ENCODE measurements at regions not wholly inside any gene's neighbourhood (a gene's known extent, or its start where the extent isn't known, plus 50 kb on each side); places are given as distances from the start of the nearest gene placed in this dataset.

GRCh38 chr2:41718705-41719104, 329.1 kb upstream of the PKDCC start:
- Histone ChIP-seq H4K20me1 (ENCODE audit: insufficient read depth) (no peaks in the 10 kb centered on the region), H3K27me3 (ENCODE audit: insufficient read depth, low read depth) (no peaks in the 10 kb centered on the region), H3F3A (ENCODE audit: insufficient read depth, low read depth) (no peaks in the 10 kb centered on the region), H3K4me3 (no peak overlapping the region), H3K9me3 (ENCODE audit: insufficient read depth, low read depth) (no peaks in the 10 kb centered on the region), H3K4me1 (replicated peaks; ENCODE audit: insufficient read depth) (0 out of 2 replicates have a peak, but pooled peaks cover 5% of the 10 kb centered on the region), H3K4me2 (no peak overlapping the region), H3K9me2 (ENCODE audit: insufficient read depth) (no peaks in the 10 kb centered on the region), H3K27ac (no peak overlapping the region), H3K79me2 (ENCODE audit: low read depth) (no peaks in the 10 kb centered on the region), H3K36me3 (ENCODE audit: low read depth) (no peaks in the 10 kb centered on the region), H2AFZ (no peak overlapping the region)
- TF ChIP-seq, protein P1, sequence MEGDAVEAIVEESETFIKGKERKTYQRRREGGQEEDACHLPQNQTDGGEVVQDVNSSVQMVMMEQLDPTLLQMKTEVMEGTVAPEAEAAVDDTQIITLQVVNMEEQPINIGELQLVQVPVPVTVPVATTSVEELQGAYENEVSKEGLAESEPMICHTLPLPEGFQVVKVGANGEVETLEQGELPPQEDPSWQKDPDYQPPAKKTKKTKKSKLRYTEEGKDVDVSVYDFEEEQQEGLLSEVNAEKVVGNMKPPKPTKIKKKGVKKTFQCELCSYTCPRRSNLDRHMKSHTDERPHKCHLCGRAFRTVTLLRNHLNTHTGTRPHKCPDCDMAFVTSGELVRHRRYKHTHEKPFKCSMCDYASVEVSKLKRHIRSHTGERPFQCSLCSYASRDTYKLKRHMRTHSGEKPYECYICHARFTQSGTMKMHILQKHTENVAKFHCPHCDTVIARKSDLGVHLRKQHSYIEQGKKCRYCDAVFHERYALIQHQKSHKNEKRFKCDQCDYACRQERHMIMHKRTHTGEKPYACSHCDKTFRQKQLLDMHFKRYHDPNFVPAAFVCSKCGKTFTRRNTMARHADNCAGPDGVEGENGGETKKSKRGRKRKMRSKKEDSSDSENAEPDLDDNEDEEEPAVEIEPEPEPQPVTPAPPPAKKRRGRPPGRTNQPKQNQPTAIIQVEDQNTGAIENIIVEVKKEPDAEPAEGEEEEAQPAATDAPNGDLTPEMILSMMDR (conservative IDR thresholded peaks at IDR 0.05), result no peak
- no peak for TF ChIP-seq EZH2 (IDR thresholded peaks at IDR 0.05; ENCODE audit: low read depth)
- intact Hi-C loops (cut with micrococcal nuclease; ENCODE audit: unreplicated experiment), result no loop called here
- BruUV-seq (replicated peaks), result no TSS peak
- ChIA-PET CTCF (no interaction called here), POLR2A (ENCODE audit: unreplicated experiment) (no interaction called here)
- no peak for DNase-seq

GRCh38 chr2:41719756-41720155, 328.1 kb upstream of the PKDCC start:
- no peak for DNase-seq
- no peak for TF ChIP-seq EZH2 (IDR thresholded peaks at IDR 0.05; ENCODE audit: low read depth)
- TF ChIP-seq, protein P1 (conservative IDR thresholded peaks at IDR 0.05), result no peak
- Histone ChIP-seq H3K4me3 (no peak overlapping the region), H4K20me1 (ENCODE audit: insufficient read depth) (no peaks in the 10 kb centered on the region), H3K9me3 (ENCODE audit: insufficient read depth, low read depth) (no peaks in the 10 kb centered on the region), H3K36me3 (ENCODE audit: low read depth) (no peaks in the 10 kb centered on the region), H3K79me2 (ENCODE audit: low read depth) (no peaks in the 10 kb centered on the region), H3K27me3 (ENCODE audit: insufficient read depth, low read depth) (no peaks in the 10 kb centered on the region), H2AFZ (no peak overlapping the region), H3K4me1 (replicated peaks; ENCODE audit: insufficient read depth) (0 out of 2 replicates have a peak, but pooled peaks cover 5% of the 10 kb centered on the region), H3F3A (ENCODE audit: insufficient read depth, low read depth) (no peaks in the 10 kb centered on the region), H3K4me2 (no peak overlapping the region), H3K9me2 (ENCODE audit: insufficient read depth) (no peaks in the 10 kb centered on the region), H3K27ac (no peak overlapping the region)
- no TSS peak for BruUV-seq (replicated peaks)
- ChIA-PET CTCF (no interaction called here), POLR2A (ENCODE audit: unreplicated experiment) (no interaction called here)
- intact Hi-C loops (cut with micrococcal nuclease; ENCODE audit: unreplicated experiment), result no loop called here

DNA sequence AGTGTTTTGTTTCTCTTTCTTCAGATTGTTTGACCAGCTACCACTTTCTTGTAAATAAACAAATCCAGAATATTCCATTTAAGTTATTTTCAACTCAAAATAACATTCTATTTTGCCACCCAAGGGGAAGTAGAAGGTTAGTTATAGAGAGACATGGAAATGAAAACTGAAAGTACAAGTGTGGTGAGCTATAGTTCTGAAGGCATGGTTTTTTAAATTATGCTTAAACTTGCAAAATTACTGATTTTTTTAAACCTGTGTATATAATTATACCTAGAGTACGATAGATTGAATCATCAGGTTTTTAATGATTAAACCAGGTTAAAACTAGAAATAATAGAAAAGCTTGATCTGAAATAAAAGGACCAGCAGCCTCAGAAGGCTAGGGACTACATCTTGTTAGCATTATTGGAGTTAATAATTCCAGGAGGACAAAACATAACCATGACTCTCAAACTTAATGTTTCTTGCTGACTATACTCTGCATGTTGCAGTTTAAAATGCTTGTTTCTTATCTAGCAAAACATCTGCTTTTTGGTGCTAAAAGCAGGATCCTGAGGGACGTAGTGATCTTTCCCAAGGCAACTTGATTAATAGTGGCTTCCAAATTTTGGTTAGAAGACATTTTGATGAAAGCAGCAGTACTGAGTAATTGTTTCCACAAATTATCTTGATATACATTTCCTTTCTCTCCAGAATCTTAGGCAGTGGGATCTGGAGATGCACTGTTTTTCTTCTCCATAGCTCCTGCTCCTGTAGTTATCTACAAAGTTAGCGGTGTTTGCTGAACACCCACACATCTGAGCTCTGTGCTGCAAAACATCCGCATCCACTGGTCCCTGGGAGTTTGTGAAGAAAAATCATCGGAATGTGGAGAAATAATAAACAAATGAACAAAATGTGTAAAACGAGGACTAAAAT, 327.2 kb upstream of the PKDCC start:
- Histone ChIP-seq H4K20me1 (ENCODE audit: insufficient read depth) (no peaks in the 10 kb centered on the region), H3K4me1 (replicated peaks; ENCODE audit: insufficient read depth) (0 out of 2 replicates have a peak, but pooled peaks cover 5% of the 10 kb centered on the region), H3K79me2 (ENCODE audit: low read depth) (no peaks in the 10 kb centered on the region), H3K4me2 (peak overlapping the region; percentile 2; the same call in 1 of the 2 replicates), H3K4me3 (no peak overlapping the region), H3F3A (ENCODE audit: insufficient read depth, low read depth) (no peaks in the 10 kb centered on the region), H3K9me3 (ENCODE audit: insufficient read depth, low read depth) (no peaks in the 10 kb centered on the region), H3K27ac (no peak overlapping the region), H3K9me2 (ENCODE audit: insufficient read depth) (no peaks in the 10 kb centered on the region), H3K27me3 (ENCODE audit: insufficient read depth, low read depth) (no peaks in the 10 kb centered on the region), H2AFZ (no peak overlapping the region), H3K36me3 (ENCODE audit: low read depth) (no peaks in the 10 kb centered on the region)
- no peak for TF ChIP-seq EZH2 (IDR thresholded peaks at IDR 0.05; ENCODE audit: low read depth)
- TF ChIP-seq, protein P1 (conservative IDR thresholded peaks at IDR 0.05), result no peak
- ChIA-PET POLR2A (ENCODE audit: unreplicated experiment) (no interaction called here), CTCF (no interaction called here)
- no TSS peak for BruUV-seq (replicated peaks)
- intact Hi-C loops (cut with micrococcal nuclease; ENCODE audit: unreplicated experiment), result no loop called here
- DNase-seq, result no peak

All from PC-9 (cell line).